TTC549 (cell line): ENCODE measurements at regions not wholly inside any gene's neighbourhood (a gene's known extent, or its start where the extent isn't known, plus 50 kb on each side); places are given as distances from the start of the nearest gene placed in this dataset.

Experiments
- FAIRE-seq: peaks from 2 replicates; lab custom pipeline; 2012; peaks lifted over from hg19 to GRCh38; lab: Jason Lieb, UNC

DNA sequence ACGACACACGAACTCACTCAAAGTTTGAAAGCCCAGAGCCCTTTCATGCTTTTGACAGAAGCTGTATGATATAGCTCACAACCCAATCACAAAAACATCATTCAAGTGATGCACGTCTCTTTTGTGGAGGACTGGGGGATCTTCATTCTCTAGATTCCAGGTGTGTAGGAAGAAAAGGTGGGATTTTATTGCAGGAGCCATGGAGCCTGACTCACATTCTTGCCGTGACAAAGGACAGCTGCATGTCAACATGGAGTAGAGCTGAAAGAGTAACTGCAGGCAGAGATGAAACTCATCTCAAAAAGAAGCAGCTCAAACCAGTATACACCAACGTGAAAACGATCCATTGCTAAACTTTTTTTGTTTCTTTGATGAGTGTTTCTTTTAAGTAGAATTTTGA is 50.9 kb upstream of the PDE1A start:
- FAIRE-seq: no peak

DNA sequence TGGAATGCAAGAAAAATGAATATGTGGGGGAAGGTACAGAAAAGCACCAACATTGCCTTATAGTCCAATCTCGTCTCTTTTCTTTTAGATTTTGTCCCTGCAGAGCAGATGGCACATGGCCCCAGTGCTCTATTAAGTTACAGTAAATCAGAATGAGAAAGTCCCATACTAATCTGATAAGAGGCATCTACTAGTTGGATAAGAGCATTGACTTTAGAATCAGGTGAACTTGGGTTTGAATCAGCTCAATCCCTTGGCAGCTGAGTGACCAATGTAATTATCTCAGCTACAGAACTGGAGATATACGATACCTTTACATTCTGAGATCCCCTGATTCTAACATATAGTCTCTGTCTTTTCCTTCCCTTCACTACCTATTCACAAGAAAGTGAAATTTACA is 54.8 kb upstream of the PDE1A start:
- no peak for FAIRE-seq

DNA sequence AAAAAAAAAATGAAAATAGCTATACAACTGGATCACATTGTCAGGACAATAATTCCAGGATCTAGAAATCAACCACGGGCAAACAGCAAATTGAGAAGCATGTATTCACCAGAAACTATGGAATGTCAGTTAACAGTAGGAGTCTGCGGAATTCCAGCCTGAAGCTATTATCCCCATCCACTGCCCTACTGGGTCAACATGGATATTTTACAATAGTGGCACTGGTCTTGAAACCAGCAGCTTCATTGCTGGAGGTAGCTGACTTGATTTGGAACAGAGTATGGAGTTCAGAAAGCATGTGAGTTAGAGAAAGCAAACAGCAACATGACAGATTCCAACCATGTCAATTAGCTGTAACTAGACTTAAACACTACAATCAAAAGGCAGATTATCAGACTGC is 55.7 kb upstream of the PDE1A start:
- FAIRE-seq: no peak

DNA sequence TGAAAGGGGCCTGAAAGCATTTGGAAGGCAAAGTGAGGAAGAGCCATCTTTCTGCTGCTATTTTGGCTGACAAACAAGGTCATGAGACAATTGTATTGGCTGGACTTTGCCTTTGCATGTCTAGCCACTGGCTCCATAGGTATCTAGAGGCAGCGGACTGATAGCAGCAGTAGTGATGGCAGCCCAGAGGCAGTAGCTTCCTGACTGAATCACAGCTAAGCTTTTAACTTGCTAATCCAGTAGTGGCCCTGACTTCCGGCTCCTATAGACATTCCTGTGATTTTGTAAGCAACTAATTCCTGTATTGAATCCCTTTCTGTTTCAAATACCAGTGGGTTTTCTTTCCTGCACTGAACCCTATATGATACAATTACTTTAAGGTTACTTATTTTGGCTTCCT is 69.8 kb upstream of the PDE1A start:
- FAIRE-seq: no peak

DNA sequence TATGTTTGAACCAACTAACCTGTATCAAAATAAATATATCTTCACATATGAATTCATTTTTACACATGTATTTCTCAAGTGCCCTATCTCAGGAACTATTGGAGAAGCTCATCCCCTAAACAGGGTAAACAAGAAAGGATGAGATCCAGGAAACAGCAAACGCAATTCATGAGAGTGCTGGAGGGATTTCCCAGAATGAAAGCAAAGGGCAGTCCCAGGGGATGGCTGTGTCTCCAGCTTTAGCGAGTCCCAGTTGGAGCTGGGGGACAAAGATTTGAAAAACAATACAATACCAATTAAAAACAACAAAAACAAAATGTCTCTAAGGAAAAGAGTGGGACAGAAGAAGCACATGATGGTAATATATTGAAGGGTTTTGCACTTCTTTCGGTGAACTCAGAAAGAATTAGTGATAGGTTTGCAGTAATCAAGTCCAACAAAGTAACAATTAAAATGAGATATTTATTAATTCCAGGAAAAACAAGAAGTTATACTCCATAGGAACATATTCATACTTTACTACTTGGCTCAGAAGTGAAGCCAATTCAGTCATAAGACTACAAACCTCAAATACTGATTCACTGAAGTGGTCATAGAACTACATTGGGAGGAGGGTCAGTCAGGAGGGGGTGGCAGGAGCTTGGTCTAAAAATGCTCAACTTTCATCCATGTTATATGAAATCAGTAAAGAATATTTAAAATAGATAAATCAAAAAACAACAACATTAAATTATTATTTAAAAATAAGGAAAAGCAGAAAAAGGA is 73.1 kb upstream of the PDE1A start:
- no peak for FAIRE-seq

DNA sequence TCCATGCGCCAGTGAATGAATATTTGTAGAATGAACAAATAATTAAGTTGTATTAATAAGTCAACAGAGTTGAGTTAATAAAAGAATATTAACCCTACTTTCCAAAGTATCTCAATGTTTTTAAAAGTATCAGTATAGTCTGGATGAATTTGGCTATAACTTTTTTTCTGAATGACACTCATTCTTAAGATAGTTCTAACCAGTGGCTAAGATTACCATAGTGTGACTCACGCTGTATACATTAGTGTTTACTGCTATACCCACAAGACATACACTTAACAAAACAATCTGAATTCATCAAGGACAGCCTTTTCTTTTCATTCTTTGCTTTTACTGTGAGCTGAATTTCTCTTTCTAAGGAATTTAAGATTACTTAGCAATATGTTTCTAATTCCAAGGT is 77.0 kb upstream of the PDE1A start:
- no peak for FAIRE-seq

DNA sequence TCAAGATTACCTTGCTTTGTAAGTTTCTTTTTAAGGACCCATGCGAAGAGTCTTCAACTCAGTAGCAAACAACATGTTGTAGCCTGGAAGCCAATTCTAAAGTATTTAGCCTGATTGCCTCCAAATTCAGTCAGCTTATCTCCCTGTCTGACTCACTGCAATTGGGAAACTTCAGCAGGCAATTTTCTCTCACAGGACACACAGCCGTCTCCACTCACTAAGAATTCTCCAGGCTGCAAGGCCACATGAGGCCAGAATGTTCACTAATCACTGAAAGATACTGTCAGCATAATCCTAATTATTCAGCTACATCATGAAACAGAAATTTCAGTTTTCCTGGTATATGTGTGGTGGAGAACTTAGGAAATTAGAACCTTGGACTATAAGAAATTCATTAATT is 78.1 kb upstream of the PDE1A start:
- no peak for FAIRE-seq

DNA sequence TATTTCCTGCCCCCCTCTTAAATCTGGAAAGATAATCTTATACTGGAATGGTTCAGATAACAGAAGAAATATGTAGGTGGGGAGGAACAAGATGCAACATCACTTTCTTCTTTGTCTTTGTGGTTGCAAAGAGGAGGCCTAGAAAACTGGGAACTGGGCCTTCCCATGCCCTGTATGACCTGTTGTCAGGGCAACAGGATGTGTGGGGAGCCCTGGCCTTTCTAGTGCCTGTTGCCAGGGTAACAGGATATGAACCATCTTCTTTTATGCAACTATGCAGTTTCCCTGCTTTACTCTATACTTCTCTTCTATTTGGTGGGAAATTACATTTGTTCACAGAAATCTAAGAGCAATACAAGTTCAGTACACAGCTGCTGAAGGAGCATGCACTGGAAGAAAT is 79.8 kb upstream of the PDE1A start:
- FAIRE-seq: no peak

DNA sequence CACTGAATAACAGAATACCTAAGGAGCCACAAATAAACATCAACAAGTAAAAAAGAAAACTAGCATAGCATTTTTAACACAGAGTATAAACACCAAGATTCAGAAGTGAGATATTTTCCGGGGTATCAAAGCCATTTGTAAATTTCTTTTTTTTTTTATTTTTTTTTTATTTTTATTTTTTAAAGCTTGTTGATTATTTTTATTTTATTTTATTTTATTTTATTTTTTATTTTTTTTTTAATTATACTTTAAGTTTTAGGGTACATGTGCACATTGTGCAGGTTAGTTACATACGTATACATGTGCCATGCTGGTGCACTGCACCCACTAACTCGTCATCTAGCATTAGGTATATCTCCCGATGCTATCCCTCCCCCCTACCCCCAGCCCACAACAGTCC is 81.7 kb upstream of the PDE1A start:
- FAIRE-seq: peak; percentile 9

DNA sequence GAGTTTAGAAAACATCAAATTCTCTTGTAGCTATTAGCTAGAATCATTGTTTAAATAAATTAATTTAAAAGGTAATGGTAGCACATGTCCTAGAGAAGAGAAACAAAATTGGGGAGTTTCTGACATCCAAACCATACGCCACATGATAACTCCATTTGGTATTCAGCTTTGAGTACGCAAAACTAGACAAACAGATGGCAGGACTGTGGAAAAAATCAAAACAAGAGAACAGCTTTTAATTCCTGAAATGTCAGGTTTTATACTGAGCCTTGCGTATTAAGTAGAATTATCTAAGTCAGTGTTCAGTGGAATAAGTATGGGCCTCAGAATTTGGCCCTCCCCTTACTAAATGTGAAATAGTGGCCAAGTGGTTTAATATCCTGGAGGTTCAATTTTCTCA is 82.4 kb upstream of the PDE1A start:
- FAIRE-seq: no peak

DNA sequence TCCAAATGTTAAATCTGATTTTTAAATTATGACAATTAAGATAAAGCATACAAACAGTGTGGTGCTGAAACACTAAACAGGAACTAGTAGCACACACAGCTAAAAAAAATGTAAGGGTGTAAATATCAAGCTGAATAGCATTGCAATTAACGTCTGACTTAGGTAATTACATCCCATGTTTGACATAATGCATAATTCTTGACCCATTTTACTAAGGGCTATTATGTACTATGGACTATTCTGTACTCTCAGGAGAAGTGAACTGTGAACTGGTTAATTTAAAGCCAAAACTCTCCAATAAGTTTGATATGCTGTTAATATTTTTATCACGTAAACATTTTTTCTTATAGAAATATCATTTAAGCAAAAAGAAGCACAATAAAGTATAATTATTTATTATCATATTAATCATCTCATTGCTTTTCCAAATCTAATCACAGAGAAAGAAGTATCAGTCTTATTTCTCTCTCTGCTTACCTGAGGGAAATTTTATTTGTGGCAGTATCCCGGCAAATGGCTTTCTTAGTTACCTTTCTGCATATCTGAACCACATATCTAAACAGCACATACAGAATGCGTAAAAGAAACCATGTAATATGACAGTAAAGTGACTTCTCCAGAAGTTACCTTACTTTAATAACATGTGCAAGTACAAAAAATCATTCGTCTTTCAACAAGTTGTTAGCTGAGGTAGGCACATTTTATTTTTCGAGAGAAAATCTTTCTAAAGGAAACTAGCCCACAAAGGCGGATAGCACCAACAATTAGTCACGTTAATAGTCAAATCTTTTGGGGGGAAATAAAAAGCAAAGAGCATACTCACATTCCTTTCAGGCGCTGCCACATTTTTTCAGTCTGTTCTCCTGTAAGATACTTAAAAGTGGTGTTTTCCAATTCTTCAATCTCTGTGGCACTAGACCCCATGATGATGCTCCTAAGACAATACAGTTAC is 94.9 kb upstream of the PDE1A start:
- FAIRE-seq: no peak

DNA sequence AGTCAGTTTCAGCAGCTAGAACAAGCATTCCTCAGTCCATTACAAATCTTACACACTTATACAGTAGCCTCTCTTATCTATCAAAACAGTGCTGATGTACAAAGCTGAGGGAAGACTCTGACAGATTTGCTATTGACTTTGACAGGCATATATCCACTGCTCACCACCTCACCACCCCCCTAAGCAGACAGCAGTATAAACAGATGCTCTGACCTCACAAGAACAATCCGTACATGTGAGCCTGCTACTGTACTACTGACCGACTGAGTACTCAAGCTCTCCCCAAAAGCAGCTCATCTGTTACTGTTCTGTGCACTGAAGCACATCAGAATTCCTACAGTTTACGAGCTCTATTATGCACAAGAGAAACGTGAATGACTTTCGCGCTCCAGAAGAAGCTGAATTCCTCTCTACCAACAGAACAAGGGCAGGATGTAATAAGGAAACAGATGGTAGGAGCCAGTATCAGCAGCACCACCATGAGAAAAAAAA is 95.6 kb upstream of the PDE1A start:
- FAIRE-seq: no peak

DNA sequence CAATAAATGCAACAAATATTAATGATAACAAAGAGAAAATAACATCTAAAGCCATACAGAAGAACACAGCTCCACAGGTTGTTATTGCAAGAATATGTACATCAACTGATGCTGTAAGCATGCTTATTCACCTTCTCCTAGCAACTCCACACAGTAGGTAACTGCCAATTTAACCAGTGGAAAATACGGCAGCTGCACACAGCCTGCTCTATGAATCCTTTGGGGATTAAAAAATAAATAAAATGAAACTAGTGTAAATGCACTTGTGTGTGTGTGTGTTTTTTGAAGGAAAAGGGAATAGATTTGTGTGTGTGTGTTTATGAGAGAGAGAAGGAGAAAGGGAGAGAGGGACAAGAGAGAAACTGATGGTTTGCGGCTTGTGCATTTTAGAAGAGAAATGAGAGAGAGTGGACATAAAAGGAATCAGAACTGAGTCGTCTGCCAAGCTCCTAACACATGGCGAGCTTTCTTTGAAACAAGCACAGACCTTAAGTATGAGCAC is 96.2 kb upstream of the PDE1A start:
- FAIRE-seq: no peak

DNA sequence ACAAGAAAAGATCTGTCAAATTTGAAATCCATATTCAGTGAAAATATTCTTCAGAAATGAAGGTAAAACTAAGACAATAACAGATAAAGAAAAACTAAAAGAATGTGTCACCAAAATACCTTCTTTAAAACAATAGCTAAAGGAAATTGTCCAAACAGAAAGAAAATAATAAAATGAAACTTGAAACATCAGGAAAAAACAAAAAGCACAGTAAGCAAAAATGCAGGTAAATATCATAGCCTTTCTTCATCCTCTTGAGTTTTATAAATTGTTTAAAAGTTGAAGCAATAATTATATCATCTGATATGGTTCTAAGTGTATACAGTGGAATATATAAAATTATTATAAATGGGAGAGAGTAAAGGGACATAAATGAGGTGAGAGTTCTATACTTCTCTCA is 103.8 kb upstream of the PDE1A start:
- no peak for FAIRE-seq

DNA sequence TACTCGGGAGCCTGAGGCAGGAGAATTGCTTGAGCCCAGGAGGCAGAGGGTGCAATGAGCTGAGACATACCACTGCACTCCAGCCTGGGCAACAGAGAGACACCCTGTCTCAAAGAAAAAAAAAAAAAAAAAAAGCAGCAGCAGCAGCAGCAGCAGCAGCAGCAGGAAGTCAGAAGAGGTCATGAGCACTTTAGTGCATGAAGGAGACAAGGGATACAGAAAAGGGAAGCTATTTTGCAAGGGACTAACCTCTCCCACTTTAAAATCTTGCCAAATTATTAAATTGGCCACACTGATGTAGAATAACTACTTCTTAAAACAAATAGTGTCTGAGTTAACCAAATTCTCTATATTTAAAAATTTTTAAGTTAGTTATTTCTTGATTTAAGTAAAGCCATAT is 113.4 kb upstream of the PDE1A start:
- no peak for FAIRE-seq

DNA sequence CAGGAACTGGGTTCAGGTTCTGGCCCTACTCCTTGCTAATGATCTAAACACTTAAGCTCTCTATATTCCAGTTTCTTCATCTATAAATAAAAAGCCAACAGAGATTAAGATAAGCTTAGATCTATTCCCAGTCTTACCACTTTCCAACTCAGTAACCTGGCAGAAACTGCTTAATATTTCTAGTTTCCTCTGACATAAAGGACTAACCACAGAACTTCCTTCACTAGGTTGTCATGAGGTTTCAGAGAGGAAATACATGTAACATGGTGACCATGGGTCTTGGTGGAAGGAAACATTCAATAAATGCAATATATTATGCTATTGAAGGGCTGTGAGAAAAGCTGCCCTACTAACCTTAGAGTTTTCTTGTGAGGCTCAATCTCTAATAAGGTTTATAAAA is 114.4 kb upstream of the PDE1A start:
- FAIRE-seq: no peak

DNA sequence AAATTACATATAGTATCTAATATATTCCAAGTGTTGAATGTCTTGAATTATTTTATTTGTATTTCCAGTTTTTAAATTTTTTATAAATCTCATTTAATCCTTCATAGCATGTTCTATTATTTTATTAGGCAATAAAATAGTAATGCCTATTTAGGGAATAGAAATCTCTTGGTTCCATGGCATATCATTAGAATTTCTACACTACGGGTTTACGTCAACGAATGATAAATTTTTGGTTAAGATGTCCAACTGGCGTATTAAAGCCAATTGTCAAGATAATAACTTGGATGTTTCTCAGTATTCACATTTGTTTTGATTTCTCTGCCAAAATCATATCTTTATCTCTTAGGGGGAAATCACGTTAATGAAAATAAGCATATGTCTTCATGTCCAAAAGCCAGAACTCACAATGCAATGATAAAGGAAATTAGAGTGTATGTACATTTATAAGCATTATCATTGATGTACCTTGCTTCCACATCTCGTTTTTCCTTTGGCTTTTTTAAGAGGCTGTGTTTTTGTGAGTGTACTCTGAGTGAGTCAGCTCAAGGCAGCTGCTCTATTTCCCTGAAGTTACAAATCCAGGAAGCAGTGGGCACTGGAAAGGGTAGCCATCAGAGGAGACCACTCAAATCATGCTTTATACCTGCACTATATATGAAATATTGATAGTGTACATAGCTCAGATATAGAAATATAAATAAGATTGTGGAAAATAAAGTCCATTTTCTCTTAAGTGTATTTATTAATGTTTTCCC is 115.8 kb upstream of the PDE1A start:
- peak; percentile 13 for FAIRE-seq

DNA sequence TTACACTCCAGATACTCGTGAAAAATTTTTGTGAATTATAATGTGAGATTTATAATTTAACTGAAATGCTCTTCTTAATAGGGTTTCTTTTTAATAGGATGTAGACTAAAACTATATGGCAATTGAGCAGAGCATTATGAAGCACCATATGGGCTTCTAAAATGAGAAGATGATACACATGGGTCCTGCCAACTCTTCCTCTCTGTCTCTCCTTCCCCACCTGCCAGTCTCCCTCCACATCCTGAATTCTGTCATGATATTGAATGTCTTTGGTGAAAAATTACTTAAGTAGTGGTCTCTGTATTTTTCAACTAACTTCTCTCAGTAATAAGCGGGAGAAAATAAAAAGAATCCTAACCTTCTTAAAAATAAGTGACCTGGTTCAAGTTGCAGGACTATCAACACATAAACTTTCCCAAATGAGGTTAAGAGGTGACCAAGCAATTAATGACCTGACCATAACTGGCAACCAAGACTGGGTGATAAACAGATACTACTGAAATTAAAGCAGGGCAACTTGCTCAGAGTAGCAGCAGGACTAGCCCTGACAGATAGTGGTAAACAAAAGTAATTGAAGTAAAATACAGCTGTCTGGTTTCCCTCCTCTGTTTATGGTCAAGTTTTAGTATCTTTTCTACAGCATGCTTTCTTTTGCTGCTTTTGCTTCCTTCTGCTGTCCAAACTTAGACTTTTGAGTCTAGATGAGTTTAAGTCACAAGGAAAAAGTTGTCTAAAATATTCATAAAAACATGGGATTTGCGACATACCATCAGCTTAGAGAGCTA is 117.1 kb upstream of the PDE1A start:
- no peak for FAIRE-seq

DNA sequence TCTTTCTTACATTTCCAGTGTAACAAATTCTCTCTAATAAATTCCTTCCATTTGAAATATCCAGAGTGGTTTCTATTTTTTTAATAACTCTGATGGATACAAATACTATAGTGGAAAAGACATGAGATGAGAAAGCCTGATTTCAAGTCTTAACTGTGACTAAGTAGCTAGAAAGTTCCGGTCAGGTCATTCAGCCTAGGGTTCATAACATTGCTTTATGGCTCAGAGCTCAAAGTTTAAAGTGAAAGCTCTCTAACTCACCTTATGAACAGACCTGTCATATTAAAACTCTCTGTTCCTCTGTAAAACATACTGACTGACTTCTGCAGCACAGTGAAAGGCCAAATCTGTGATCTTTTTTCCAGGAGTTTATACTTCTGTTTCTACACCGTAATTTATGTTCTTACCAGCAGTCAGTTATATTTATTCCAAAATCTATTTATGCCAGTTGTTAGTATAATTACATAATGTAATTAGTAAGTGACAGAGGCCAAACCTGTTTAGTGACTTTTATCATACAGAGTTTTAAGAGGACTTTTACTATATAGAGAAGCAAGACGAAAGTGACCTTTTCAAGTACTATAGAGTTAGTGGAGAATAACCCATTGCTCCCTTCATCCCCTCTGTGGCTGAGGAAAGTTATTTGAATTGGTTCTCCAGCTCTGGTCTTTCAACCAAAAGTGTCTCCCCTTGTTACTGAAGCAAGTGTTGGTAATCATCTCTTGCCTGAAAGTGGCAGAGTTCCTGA is 118.8 kb upstream of the PDE1A start:
- FAIRE-seq: no peak

DNA sequence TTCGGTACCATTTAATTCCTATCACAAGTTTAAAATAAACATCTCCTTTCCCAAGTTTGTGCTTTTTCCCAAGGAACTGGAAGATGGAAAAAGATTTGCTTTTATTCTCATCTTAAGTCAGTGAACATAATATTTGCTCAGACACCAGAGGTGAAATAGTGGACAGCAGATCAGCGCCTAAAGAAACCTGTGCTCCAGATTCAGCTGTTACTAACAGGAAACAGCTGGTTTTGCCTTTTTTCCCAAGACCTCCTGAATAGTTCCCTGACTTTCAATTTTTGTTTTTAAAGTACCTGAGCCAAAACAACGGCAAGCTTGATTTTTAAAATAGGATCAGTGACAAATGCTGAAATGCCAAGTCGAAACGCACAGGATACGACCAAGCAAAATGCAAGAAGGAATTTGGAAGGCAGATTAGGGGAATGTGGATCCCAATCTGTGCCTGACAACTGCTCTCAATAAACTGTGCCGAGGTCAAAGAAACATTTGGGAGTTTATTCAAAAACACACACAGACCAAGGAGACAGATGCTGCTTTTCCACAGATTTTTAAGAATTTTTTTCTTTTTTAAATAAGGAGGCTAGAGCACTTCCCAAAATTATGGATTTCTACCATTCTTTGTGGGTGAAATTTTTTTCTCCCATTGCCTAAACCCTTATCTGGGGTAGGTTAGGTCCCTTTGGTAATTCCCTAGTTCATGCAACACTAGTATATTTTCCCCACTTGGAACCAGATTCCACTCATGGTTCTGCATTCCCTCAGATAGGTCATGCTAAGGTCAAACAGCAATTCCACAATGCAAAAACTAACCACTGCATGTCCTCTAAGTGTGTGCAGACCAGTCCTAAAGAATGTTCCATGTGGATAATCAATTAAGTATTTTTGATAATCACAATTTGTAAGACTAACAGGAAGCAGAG is 121.5 kb upstream of the PDE1A start:
- no peak for FAIRE-seq
